ENCODE measurements at regions not wholly inside any gene's neighbourhood (a gene's known extent, or its start where the extent isn't known, plus 50 kb on each side); places are given as distances from the start of the nearest gene placed in this dataset.

DNA sequence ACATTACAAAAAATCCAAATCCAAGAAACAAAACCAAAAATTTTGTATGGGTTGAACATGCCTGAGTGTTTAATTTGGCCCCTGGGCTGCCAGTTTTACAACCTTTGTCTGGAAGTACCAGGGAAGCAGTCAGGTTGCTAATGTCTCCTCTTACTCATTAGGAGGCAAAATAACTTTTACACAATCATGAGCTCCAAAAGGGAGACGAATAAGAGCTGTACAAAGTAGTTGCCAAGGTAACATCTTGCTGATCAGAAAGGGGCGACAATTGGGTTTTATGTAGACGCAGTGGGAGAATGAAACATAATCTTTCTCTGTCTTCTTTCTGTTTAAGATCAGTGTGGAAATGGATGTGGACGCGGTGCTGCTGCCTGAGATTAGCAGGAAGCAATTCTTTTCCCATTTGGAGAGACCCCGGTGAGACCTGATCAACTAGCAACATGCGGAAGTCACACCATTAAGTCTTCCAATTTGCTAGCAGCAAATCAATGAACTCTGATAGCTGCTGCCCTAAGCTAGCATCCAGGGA lies 90.7 kb upstream of the IGFBP7 start:
- Histone ChIP-seq H3K27me3 (ENCODE audit: control insufficient read depth in 1 of 2, insufficient read depth in 2 of 2, low read length in 2 of 2) (peaks cover 2 to 5% of the 10 kb centered on the region in 2 experiments), H3K36me3 (ENCODE audit: insufficient read depth, low read length) (no peaks in the 10 kb centered on the region), H3K27ac (ENCODE audit: low read depth in 1 of 2, low read length in 2 of 2) (no peak overlapping the region), H3K9me3 (ENCODE audit: control insufficient read depth in 1 of 2, insufficient read depth in 1 of 2, low read length in 2 of 2) (peaks cover 0 to under 1% of the 10 kb centered on the region in 2 experiments), H3K4me3 (ENCODE audit: low read length) (no peak overlapping the region), H3K4me1 (ENCODE audit: insufficient read depth, low read length) (no peaks in the 10 kb centered on the region)
- TF ChIP-seq, protein P1, sequence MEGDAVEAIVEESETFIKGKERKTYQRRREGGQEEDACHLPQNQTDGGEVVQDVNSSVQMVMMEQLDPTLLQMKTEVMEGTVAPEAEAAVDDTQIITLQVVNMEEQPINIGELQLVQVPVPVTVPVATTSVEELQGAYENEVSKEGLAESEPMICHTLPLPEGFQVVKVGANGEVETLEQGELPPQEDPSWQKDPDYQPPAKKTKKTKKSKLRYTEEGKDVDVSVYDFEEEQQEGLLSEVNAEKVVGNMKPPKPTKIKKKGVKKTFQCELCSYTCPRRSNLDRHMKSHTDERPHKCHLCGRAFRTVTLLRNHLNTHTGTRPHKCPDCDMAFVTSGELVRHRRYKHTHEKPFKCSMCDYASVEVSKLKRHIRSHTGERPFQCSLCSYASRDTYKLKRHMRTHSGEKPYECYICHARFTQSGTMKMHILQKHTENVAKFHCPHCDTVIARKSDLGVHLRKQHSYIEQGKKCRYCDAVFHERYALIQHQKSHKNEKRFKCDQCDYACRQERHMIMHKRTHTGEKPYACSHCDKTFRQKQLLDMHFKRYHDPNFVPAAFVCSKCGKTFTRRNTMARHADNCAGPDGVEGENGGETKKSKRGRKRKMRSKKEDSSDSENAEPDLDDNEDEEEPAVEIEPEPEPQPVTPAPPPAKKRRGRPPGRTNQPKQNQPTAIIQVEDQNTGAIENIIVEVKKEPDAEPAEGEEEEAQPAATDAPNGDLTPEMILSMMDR (IDR thresholded peaks at IDR 0.05) = no peak
- ChIA-PET POLR2A (no interaction called here), CTCF (no interaction called here)
- Mint-ChIP-seq H3K27ac (no peak overlapping the region), H3K9me3 (no peaks in the 10 kb centered on the region), H3K27me3 (peaks cover 32% of the 10 kb centered on the region), H3K4me1 (ENCODE audit: low read depth) (no peaks in the 10 kb centered on the region), H3K4me3 (no peak overlapping the region), H3K36me3 (ENCODE audit: low read depth) (no peaks in the 10 kb centered on the region)
- no peak for DNase-seq
- ATAC-seq (ENCODE audit: poor library complexity) = no peak
- intact Hi-C loops (cut with DNase I, micrococcal nuclease) = no loop called here

DNA sequence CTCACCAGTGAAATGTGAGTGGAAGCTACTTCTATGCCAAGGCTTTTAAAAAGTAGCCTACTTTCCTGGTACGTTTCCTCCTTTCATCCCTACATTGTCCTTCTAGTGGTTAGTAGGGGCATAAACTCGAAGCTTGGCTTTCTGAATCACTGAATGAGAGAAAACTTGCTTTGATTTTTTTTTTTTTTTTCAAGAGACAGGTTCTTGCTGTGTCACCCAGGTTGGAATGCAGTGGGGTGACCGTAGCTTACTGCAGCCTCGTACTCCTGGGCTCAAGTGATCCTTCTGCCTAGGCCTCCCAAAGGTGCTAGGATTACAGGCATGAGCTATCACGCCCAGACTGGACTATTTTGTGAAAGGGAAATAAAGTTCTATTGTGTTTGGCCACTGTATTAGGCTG lies 89.1 kb upstream of the IGFBP7 start:
- no peak overlapping the region for H3K27ac ChIP-seq (ENCODE audit: low read depth in 1 of 2, low read length in 2 of 2)
- no peaks in the 10 kb centered on the region for H3K36me3 ChIP-seq (ENCODE audit: insufficient read depth, low read length)
- Mint-ChIP-seq H3K36me3 (ENCODE audit: low read depth) (no peaks in the 10 kb centered on the region), H3K9me3 (no peaks in the 10 kb centered on the region), H3K27ac (no peak overlapping the region), H3K4me1 (ENCODE audit: low read depth) (no peaks in the 10 kb centered on the region), H3K4me3 (no peak overlapping the region), H3K27me3 (peaks cover 28% of the 10 kb centered on the region)
- H3K4me3 ChIP-seq (ENCODE audit: low read length) = no peak overlapping the region
- H3K9me3 ChIP-seq (ENCODE audit: control insufficient read depth in 1 of 2, insufficient read depth in 1 of 2, low read length in 2 of 2) = peaks cover 0 to 11% of the 10 kb centered on the region in 2 experiments
- DNase-seq (no peak), ATAC-seq (ENCODE audit: poor library complexity) (no peak)
- H3K4me1 ChIP-seq (ENCODE audit: insufficient read depth, low read length) = no peaks in the 10 kb centered on the region
- ChIA-PET CTCF (no interaction called here), POLR2A (no interaction called here)
- intact Hi-C loops (cut with DNase I, micrococcal nuclease) = no loop called here
- TF ChIP-seq, protein P1 (IDR thresholded peaks at IDR 0.05) = no peak
- peaks cover 7 to 12% of the 10 kb centered on the region in 2 experiments for H3K27me3 ChIP-seq (ENCODE audit: control insufficient read depth in 1 of 2, insufficient read depth in 2 of 2, low read length in 2 of 2)

- TF ChIP-seq, protein P1 (IDR thresholded peaks at IDR 0.05) = no peak
- no peak overlapping the region for H3K4me3 ChIP-seq (ENCODE audit: low read length)
- peaks cover 14 to 22% of the 10 kb centered on the region in 2 experiments for H3K27me3 ChIP-seq (ENCODE audit: control insufficient read depth in 1 of 2, insufficient read depth in 2 of 2, low read length in 2 of 2)
- peaks cover 55% of the 10 kb centered on the region for H3K27me3 Mint-ChIP-seq
- CTCF ChIA-PET = no interaction called here
- H3K27ac Mint-ChIP-seq = no peak overlapping the region
- POLR2A ChIA-PET = no interaction called here
- no peaks in the 10 kb centered on the region for H3K4me1 ChIP-seq (ENCODE audit: insufficient read depth, low read length)
- peaks cover 0 to 17% of the 10 kb centered on the region in 2 experiments for H3K9me3 ChIP-seq (ENCODE audit: control insufficient read depth in 1 of 2, insufficient read depth in 1 of 2, low read length in 2 of 2)
- no peaks in the 10 kb centered on the region for H3K9me3 Mint-ChIP-seq
- intact Hi-C loops (cut with DNase I, micrococcal nuclease) = no loop called here
- no peak overlapping the region for H3K27ac ChIP-seq (ENCODE audit: low read depth in 1 of 2, low read length in 2 of 2)
- no peak for ATAC-seq (ENCODE audit: poor library complexity)
- H3K4me3 Mint-ChIP-seq = no peak overlapping the region
- no peak for DNase-seq
- H3K4me1 Mint-ChIP-seq (ENCODE audit: low read depth) = no peaks in the 10 kb centered on the region
- no peaks in the 10 kb centered on the region for H3K36me3 ChIP-seq (ENCODE audit: insufficient read depth, low read length)
- H3K36me3 Mint-ChIP-seq (ENCODE audit: low read depth) = no peaks in the 10 kb centered on the region
Measured at GRCh38 chr4:57195622-57196021, 85.4 kb upstream of the IGFBP7 start.

Data from CD4-positive, alpha-beta T cell (primary cell).